ENCODE measurements at regions not wholly inside any gene's neighbourhood (a gene's known extent, or its start where the extent isn't known, plus 50 kb on each side); places are given as distances from the start of the nearest gene placed in this dataset.

DNA sequence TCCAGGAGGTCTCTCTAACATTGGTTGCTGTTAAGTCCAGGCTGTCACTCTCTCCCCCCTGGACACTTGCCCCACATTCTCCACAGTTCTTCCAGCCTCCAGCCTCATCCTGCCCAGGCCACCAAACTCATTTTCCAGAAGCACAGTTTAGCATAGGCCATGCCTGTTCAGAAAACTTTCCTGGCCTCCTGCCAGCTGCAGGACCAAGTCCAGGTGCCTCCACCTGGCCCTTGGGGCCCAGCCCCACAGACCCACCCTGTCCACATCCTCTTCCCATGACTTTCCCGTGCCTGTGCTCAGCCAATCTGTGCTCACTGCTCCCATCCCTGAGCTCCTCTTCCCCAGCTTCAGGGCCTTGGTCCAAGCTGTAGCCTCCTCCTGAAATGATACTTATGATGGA, 905.0 kb downstream of the UQCRFS1 start:
- TF ChIP-seq, protein P1, sequence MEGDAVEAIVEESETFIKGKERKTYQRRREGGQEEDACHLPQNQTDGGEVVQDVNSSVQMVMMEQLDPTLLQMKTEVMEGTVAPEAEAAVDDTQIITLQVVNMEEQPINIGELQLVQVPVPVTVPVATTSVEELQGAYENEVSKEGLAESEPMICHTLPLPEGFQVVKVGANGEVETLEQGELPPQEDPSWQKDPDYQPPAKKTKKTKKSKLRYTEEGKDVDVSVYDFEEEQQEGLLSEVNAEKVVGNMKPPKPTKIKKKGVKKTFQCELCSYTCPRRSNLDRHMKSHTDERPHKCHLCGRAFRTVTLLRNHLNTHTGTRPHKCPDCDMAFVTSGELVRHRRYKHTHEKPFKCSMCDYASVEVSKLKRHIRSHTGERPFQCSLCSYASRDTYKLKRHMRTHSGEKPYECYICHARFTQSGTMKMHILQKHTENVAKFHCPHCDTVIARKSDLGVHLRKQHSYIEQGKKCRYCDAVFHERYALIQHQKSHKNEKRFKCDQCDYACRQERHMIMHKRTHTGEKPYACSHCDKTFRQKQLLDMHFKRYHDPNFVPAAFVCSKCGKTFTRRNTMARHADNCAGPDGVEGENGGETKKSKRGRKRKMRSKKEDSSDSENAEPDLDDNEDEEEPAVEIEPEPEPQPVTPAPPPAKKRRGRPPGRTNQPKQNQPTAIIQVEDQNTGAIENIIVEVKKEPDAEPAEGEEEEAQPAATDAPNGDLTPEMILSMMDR (IDR thresholded peaks at IDR 0.05), result no peak
- TF ChIP-seq POLR2A (IDR thresholded peaks at IDR 0.05), result no peak
- no peak for TF ChIP-seq POLR2AphosphoS5 (IDR thresholded peaks at IDR 0.05; ENCODE audit: insufficient read depth in 1 of 2, low read depth in 1 of 2)

All from vagina (tissue), 2 donors.